Panc1 (cell line): ENCODE measurements at regions not wholly inside any gene's neighbourhood (a gene's known extent, or its start where the extent isn't known, plus 50 kb on each side); places are given as distances from the start of the nearest gene placed in this dataset.

Experiments used
- CTCF ChIP-seq: fragments of 450-650 bp; IDR thresholded peaks from 2 replicates; pipeline ENCODE4 v1.5.1; 2017; ENCODE audit warnings: mild to moderate bottlenecking
- POLR2AphosphoS5 ChIP-seq: IDR thresholded peaks from 2 replicates; pipeline ENCODE4 v1.6.1; 2012; ENCODE audit warnings: mild to moderate bottlenecking, low read depth, low read length, moderate library complexity
- REST ChIP-seq, 2 experiments: IDR thresholded peaks; 2 replicates each; pipeline ENCODE4 v1.6.1; 2011 to 2012; ENCODE audit warnings: low read depth in 2 of 2, control low read depth in 1 of 2, low read length in 1 of 2, mild to moderate bottlenecking in 1 of 2, moderate library complexity in 1 of 2; ENCODE audit not compliant: insufficient read depth in 1 of 2

GRCh38 chr5:118700510-118700909, 287.8 kb downstream of the DTWD2 start:
- no peak for TF ChIP-seq REST (IDR thresholded peaks at IDR 0.05; ENCODE audit: insufficient read depth in 1 of 2, low read depth in 2 of 2, low read length in 1 of 2)
- TF ChIP-seq CTCF, result no peak
- no peak for TF ChIP-seq POLR2AphosphoS5
